Loucy (cell line): ENCODE measurements at regions not wholly inside any gene's neighbourhood (a gene's known extent, or its start where the extent isn't known, plus 50 kb on each side); places are given as distances from the start of the nearest gene placed in this dataset.

Experiments used
- H2AFZ ChIP-seq: fragments of 200-600 bp; sonication (generic); 2 replicates; pipeline ENCODE4 v1.6.0; 2016; ENCODE audit warnings: antibody characterized with exemption, mild to moderate bottlenecking, low read length, moderate library complexity
- H3F3A ChIP-seq: fragments of 200-600 bp; 2 replicates; pipeline ENCODE4 v1.6.0; 2016; ENCODE audit warnings: antibody characterized with exemption, low read depth, mild to moderate bottlenecking
- H3K27me3 ChIP-seq: fragments of 200-600 bp; sonication (generic); 2 replicates; pipeline ENCODE4 v1.6.1; 2014; ENCODE audit warnings: low read length, mild to moderate bottlenecking; ENCODE audit not compliant: insufficient read depth, poor library complexity, severe bottlenecking
- H3K36me3 ChIP-seq: fragments of 200-600 bp; sonication (generic); 2 replicates; pipeline ENCODE4 v1.6.1; 2016; ENCODE audit warnings: low read length; ENCODE audit not compliant: insufficient read depth
- H3K4me1 ChIP-seq: fragments of 200-600 bp; sonication (generic); 2 replicates; pipeline ENCODE4 v1.5.1; 2014; ENCODE audit warnings: low read length, mild to moderate bottlenecking; ENCODE audit not compliant: insufficient read depth, poor library complexity, severe bottlenecking
- H3K4me2 ChIP-seq: fragments of 200-600 bp; sonication (generic); 2 replicates; pipeline ENCODE4 v1.6.0; 2014; ENCODE audit warnings: antibody characterized with exemption, low read length, low read depth, mild to moderate bottlenecking; ENCODE audit not compliant: poor library complexity, severe bottlenecking
- H3K4me3 ChIP-seq: fragments of 200-600 bp; sonication (generic); 2 replicates; pipeline ENCODE4 v1.5.1; 2014; ENCODE audit warnings: low read length, mild to moderate bottlenecking, mixed read lengths; ENCODE audit not compliant: poor library complexity, severe bottlenecking
- H3K79me2 ChIP-seq: fragments of 200-600 bp; sonication (generic); 2 replicates; pipeline ENCODE4 v1.6.1; 2014; ENCODE audit warnings: low read length; ENCODE audit not compliant: insufficient read depth
- H3K9ac ChIP-seq: fragments of 200-600 bp; sonication (generic); 2 replicates; pipeline ENCODE4 v1.6.0; 2014; ENCODE audit warnings: mild to moderate bottlenecking, low read depth, low read length, moderate library complexity; ENCODE audit not compliant: poor library complexity, severe bottlenecking
- H3K9me2 ChIP-seq: fragments of 200-600 bp; sonication (generic); replicated peaks from 2 replicates; pipeline ENCODE4 v1.6.1; 2016; ENCODE audit warnings: low read depth, low read length, mixed read lengths
- H3K9me3 ChIP-seq: fragments of 200-600 bp; sonication (generic); 2 replicates; pipeline ENCODE4 v1.6.1; 2014; ENCODE audit warnings: mild to moderate bottlenecking, antibody characterized with exemption, low read length, low read depth; ENCODE audit not compliant: insufficient read depth
- H4K20me1 ChIP-seq: fragments of 200-600 bp; sonication (generic); 2 replicates; pipeline ENCODE4 v1.6.0; 2014; ENCODE audit warnings: antibody characterized with exemption, low read length, mild to moderate bottlenecking; ENCODE audit not compliant: insufficient read depth, poor library complexity, severe bottlenecking
- CTCF ChIP-seq: fragments of 200-600 bp; sonication (generic); conservative IDR thresholded peaks from 2 replicates; pipeline ENCODE4 v1.5.1; 2014; ENCODE audit warnings: mild to moderate bottlenecking, antibody characterized with exemption, low read length
- EZH2phosphoT487 ChIP-seq: fragments of 200-600 bp; IDR thresholded peaks from 2 replicates; pipeline ENCODE4 v1.6.1; 2018; ENCODE audit warnings: antibody characterized with exemption, mild to moderate bottlenecking, moderate library complexity, borderline replicate concordance

GRCh38 chr6:19415605-19416326 lies 421.4 kb upstream of the ID4 start:
- no peaks in the 10 kb centered on the region for H3K9me2 ChIP-seq
- H4K20me1 ChIP-seq = no peaks in the 10 kb centered on the region
- TF ChIP-seq CTCF (no peak), EZH2phosphoT487 (no peak)
- H3K4me3 ChIP-seq = no peak overlapping the region
- H3K36me3 ChIP-seq = no peaks in the 10 kb centered on the region
- no peaks in the 10 kb centered on the region for H3K9me3 ChIP-seq
- no peaks in the 10 kb centered on the region for H3K4me1 ChIP-seq
- no peak overlapping the region for H3K4me2 ChIP-seq
- no peak overlapping the region for H2AFZ ChIP-seq
- no peak overlapping the region for H3K9ac ChIP-seq
- no peaks in the 10 kb centered on the region for H3F3A ChIP-seq
- H3K79me2 ChIP-seq = no peaks in the 10 kb centered on the region
- H3K27me3 ChIP-seq = no peaks in the 10 kb centered on the region

GRCh38 chr6:19416811-19417210 lies 420.4 kb upstream of the ID4 start:
- Histone ChIP-seq H3K79me2 (no peaks in the 10 kb centered on the region), H2AFZ (no peak overlapping the region), H3K27me3 (no peaks in the 10 kb centered on the region), H4K20me1 (no peaks in the 10 kb centered on the region), H3K36me3 (no peaks in the 10 kb centered on the region), H3F3A (no peaks in the 10 kb centered on the region), H3K9me2 (no peaks in the 10 kb centered on the region), H3K4me1 (no peaks in the 10 kb centered on the region), H3K4me3 (no peak overlapping the region), H3K9ac (no peak overlapping the region), H3K4me2 (no peak overlapping the region), H3K9me3 (no peaks in the 10 kb centered on the region)
- TF ChIP-seq EZH2phosphoT487 = no peak
- TF ChIP-seq CTCF = no peak

GRCh38 chr6:19417713-19418112 lies 419.5 kb upstream of the ID4 start:
- Histone ChIP-seq H4K20me1 (no peaks in the 10 kb centered on the region), H3K4me2 (no peak overlapping the region), H3K9ac (no peak overlapping the region), H3K4me1 (no peaks in the 10 kb centered on the region), H3K36me3 (no peaks in the 10 kb centered on the region), H3K4me3 (no peak overlapping the region), H3K9me2 (no peaks in the 10 kb centered on the region), H3K9me3 (no peaks in the 10 kb centered on the region), H3F3A (no peaks in the 10 kb centered on the region), H2AFZ (no peak overlapping the region), H3K27me3 (no peaks in the 10 kb centered on the region), H3K79me2 (no peaks in the 10 kb centered on the region)
- no peak for TF ChIP-seq EZH2phosphoT487
- no peak for TF ChIP-seq CTCF
